SW480 (cell line): ENCODE measurements at regions not wholly inside any gene's neighbourhood (a gene's known extent, or its start where the extent isn't known, plus 50 kb on each side); places are given as distances from the start of the nearest gene placed in this dataset.

Experiments
- DNase-seq: peaks from one replicate; pipeline ENCODE4 v3.0.0-alpha.2; 2016; ENCODE audit warnings: low spot score

GRCh38 chr18:78772360-78773302 is 207.0 kb upstream of the SALL3 start:
- DNase-seq: no peak

- DNase-seq: no peak
Measured at GRCh38 chr18:78773303-78773755, 206.3 kb upstream of the SALL3 start.

GRCh38 chr18:78773819-78774218 is 205.8 kb upstream of the SALL3 start:
- no peak for DNase-seq

GRCh38 chr18:78774741-78775141 is 204.9 kb upstream of the SALL3 start:
- no peak for DNase-seq

DNA sequence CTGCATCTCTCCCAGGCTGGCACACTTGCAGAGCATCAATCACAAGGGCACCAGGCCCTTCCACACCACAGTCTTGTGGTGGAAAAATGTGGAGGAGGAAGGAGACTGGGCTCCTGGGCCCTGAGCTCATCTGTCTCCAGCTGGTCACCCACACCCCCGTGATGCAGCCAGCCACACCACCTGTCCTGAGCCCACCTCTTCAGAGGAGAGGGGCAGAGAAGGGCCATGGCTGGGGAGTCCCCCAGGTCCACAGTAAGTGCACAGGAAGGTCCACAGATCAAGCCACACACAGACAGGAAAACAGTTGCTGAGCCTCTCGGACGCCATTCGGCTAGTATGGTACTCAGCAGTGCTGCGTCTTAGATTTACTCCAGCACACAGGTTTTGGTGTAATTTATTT is 203.5 kb upstream of the SALL3 start:
- no peak for DNase-seq

GRCh38 chr18:78776706-78777285 is 202.8 kb upstream of the SALL3 start:
- DNase-seq: no peak

- no peak for DNase-seq
Measured at GRCh38 chr18:78777992-78778391, 201.6 kb upstream of the SALL3 start.

DNA sequence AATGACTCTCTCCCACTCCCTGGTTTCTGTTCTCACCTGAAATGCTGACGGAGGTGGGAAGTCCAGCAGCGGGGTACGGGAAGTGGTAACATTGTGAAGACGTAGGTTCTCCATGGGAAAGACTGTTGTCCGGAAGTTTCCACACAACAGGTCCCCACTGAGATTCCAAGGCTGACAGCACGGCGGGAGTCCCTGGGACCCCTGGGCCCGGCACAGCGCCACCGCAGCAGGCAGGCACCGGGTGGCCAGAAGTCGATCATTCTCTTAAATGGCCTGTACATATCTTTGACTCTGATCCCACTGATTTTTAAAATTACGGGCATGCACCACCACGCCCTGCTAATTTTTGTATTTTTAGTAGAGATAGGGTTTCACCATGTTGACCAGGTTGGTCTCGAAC is 201.0 kb upstream of the SALL3 start:
- no peak for DNase-seq

DNA sequence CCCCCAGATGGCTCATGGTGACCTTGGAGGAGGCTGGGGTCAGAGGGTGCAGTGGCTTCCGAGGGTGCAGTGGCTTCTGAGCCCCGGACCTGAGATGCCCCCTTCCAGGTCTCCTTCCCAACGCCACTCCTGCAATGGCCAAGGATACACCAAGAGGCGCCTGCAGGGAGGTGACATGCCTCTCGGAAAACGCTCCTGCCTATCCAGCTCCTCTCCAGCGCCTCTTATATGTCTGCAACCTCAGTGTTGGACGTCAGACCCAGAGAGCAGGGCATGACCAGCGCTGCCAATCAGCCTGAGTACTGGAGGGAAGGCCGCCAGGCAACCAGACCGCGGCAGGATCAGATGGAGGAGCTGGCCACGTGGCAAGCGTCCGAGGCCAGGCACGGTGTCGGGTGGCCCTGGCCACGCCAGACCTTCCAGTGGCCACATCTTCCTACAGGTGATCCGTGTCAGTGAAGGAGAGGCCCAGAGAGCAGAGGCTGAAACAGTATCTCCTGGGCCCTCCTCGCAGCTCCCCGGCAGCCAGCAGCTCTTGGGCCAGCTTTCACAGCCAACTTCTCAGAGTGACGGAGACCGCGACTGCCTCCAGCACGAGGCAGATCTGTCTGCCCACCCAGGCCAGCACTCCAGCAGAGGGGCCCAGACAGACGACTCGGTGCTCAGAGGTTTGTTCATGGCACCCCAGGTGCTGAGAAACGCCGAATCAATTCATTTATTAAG is 199.5 kb upstream of the SALL3 start:
- no peak for DNase-seq

GRCh38 chr18:78780719-78781600 is 198.7 kb upstream of the SALL3 start:
- DNase-seq: no peak

DNA sequence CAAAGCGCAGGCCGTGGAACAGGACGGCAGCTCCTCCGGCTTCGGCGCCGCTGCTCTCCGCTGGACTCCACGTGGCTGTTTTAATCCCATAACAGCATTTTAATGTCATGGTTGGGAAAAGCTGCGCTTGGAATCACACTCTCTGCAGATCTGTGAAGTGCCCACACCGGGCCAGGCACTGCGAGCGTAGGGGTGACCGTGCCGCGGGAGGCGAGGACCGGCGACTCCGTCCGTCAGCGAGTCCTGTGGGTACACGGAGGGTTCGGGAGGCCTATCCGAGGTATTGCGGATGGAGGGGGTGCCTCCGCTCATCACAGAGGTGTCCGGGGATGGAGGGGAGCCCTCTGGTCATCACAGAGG is 198.0 kb upstream of the SALL3 start:
- DNase-seq: no peak

DNA sequence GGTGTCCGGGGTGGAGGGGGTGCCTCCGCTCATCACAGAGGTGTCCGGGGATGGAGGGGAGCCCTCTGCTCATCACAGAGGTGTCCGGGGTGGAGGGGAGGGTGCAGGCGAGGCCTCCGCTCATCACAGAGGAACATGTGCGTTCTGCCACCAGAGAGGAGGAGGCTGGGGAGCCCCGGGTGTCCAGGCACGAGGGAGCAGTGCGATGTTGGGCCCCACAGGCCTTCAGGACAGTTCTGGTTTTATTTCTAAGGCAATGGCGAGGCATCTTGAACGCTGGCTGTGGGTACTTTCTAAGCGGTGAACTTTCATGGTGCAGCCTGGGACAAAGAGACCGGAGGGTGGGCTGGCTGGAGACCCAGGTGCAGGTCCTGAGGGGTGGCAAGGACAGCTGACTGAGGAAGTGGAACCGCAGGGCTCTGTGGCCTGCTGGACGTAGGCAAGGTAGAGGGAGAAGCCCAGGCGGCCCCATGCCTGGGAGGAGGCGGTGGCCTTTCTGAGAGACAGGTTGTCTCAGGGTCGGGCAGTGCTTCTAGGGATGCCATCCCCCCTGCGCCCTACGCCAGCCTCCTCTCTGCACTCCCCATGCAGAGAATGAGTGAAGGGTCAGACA is 196.6 kb upstream of the SALL3 start:
- no peak for DNase-seq

DNA sequence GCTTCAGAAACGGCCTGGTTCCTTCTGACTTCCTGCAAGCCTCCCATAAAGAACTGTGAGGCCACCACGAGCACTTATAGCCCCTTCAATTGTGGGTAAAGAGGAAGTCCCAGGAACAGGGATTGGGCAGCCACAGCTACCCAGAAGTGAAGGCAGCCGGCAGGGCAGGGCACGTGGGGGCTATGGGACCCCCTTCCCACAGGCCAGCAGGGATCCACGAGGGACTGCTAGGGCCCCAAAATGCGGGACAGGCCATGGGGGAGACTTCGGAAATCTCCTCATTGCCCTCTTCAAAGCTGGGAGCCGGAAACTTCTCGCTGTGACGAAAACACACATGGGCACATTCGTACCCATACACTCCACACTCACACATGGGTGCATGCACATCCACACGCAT is 196.1 kb upstream of the SALL3 start:
- DNase-seq: no peak

- DNase-seq: no peak
Measured at GRCh38 chr18:78784861-78785260, 194.8 kb upstream of the SALL3 start.

- DNase-seq: no peak
Measured at GRCh38 chr18:78785706-78786105, 193.9 kb upstream of the SALL3 start.

- DNase-seq: no peak
Measured at GRCh38 chr18:78786776-78787175, 192.8 kb upstream of the SALL3 start.

DNA sequence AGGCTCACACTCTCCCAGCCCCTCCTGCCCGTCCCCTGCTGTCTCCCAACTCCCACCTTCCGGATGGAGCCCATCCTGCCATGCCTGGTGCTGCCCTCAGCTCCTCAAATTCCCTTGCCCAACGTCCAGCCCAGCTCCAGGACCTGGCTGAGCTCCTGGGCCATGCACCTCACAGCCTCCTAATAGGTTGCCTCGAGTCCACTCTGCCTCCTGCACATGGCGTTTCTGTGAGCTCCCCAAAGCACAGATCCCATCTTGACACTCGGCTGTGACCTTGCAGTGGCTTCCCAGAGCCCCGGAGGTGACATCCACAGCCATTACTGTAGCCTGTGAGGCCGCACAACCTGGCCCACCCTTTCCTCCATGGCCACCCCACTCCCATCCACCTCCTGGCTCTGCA is 191.9 kb upstream of the SALL3 start:
- no peak for DNase-seq

- DNase-seq: no peak
Measured at GRCh38 chr18:78788161-78788560, 191.5 kb upstream of the SALL3 start.

GRCh38 chr18:78789850-78790249 is 189.8 kb upstream of the SALL3 start:
- no peak for DNase-seq

DNA sequence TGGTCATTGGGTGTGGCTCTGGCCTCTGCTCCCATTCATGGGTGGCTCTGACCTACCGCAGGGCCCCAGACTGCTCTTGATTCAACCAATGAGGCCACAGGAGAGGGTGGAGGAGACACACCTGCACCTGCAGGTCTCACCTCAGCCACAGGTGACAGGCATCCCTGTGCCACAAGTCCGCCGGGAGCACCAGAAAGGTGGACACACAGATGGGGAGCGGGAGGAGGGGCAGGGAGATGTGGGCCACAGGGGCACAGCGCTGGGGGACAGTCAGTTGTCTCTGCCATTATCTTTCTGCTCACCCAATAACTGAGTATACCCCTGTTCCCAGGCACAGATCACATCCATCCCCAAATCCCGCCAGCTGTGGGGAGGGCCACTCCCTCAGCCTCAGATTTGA is 189.1 kb upstream of the SALL3 start:
- DNase-seq: no peak

GRCh38 chr18:78790960-78791359 is 188.7 kb upstream of the SALL3 start:
- no peak for DNase-seq

- DNase-seq: no peak
Measured at GRCh38 chr18:78792094-78792493, 187.5 kb upstream of the SALL3 start.
